AG04450 (cell line): ENCODE measurements at regions not wholly inside any gene's neighbourhood (a gene's known extent, or its start where the extent isn't known, plus 50 kb on each side); places are given as distances from the start of the nearest gene placed in this dataset.

Experiments
- CTCF ChIA-PET: fragments of 300-600, 350-600 bp; formaldehyde crosslinking; extraction: SDS; loops from one replicate; lab custom pipeline; 2022; ENCODE audit warnings: antibody characterized with exemption, inconsistent platforms; lab: Charles Lee
- POLR2A ChIA-PET: fragments of 350-600 bp; formaldehyde crosslinking; extraction: SDS; loops from one replicate; lab custom pipeline; 2021; ENCODE audit warnings: antibody characterized with exemption, inconsistent platforms; lab: Yijun Ruan, JAX
- DNase-seq: peaks from one replicate; pipeline ENCODE4 v3.0.0-alpha.2; 2011; ENCODE audit warnings: low read depth, low spot score
- H3K27ac ChIP-seq: one replicate; pipeline ENCODE4 v1.5.1; 2012; ENCODE audit warnings: low read depth, low read length, control low read depth
- H3K27me3 ChIP-seq: one replicate; pipeline ENCODE4 v1.6.0; 2012; ENCODE audit warnings: low read length; ENCODE audit not compliant: control insufficient read depth, insufficient read depth
- H3K4me3 ChIP-seq: 2 replicates; pipeline ENCODE4 v1.5.1; 2011; ENCODE audit warnings: mild to moderate bottlenecking, low read depth, low read length, control low read depth
- H3K9me3 ChIP-seq: 2 replicates; pipeline ENCODE4 v1.5.1; 2012; ENCODE audit warnings: low read length; ENCODE audit not compliant: control insufficient read depth, insufficient read depth
- CTCF ChIP-seq: IDR thresholded peaks from 2 replicates; pipeline ENCODE4 v1.5.1; 2011; ENCODE audit warnings: low read depth, low read length, control low read depth, inconsistent platforms

- ChIA-PET CTCF (interaction anchor here (0.6 kb wide), 1 partner anchor 252 kb away, joined by 5 read pairs; no protein-coding TSS in a partner anchor), POLR2A (no interaction called here)
- H3K9me3 ChIP-seq, result no peaks in the 10 kb centered on the region
- no peak overlapping the region for H3K27ac ChIP-seq
- no peak for DNase-seq
- no peak overlapping the region for H3K4me3 ChIP-seq
- no peak for TF ChIP-seq CTCF
- no peaks in the 10 kb centered on the region for H3K27me3 ChIP-seq
Observed at GRCh38 chr21:26653430-26653829, 80.3 kb upstream of the CYYR1 start.

- TF ChIP-seq CTCF, result no peak
- Histone ChIP-seq H3K27ac (no peak overlapping the region), H3K9me3 (no peaks in the 10 kb centered on the region), H3K27me3 (no peaks in the 10 kb centered on the region), H3K4me3 (no peak overlapping the region)
- CTCF ChIA-PET, result interaction anchor here (0.6 kb wide), 1 partner anchor 252 kb away, joined by 5 read pairs; no protein-coding TSS in a partner anchor
- POLR2A ChIA-PET, result no interaction called here
- no peak for DNase-seq
Observed at GRCh38 chr21:26652854-26653253, 79.8 kb upstream of the CYYR1 start.

GRCh38 chr21:26641062-26641461, 68.0 kb upstream of the CYYR1 start:
- Histone ChIP-seq H3K4me3 (no peak overlapping the region), H3K9me3 (no peaks in the 10 kb centered on the region), H3K27me3 (no peaks in the 10 kb centered on the region), H3K27ac (no peak overlapping the region)
- CTCF ChIA-PET, result no interaction called here
- POLR2A ChIA-PET, result no interaction called here
- no peak for TF ChIP-seq CTCF
- no peak for DNase-seq

- Histone ChIP-seq H3K27me3 (no peaks in the 10 kb centered on the region), H3K9me3 (no peaks in the 10 kb centered on the region), H3K4me3 (no peak overlapping the region), H3K27ac (no peak overlapping the region)
- no peak for DNase-seq
- CTCF ChIA-PET, result no interaction called here
- no peak for TF ChIP-seq CTCF
- POLR2A ChIA-PET, result no interaction called here
Observed at GRCh38 chr21:26637201-26637745, 64.2 kb upstream of the CYYR1 start.

GRCh38 chr21:26635681-26636080, 62.6 kb upstream of the CYYR1 start:
- CTCF ChIA-PET, result no interaction called here

More at GRCh38 chr21:26635681-26636080, 62.6 kb upstream of the CYYR1 start:
- no peak overlapping the region for H3K27ac ChIP-seq
- no peak for TF ChIP-seq CTCF
- DNase-seq, result no peak
- no peaks in the 10 kb centered on the region for H3K9me3 ChIP-seq
- POLR2A ChIA-PET, result no interaction called here
- no peaks in the 10 kb centered on the region for H3K27me3 ChIP-seq
- no peak overlapping the region for H3K4me3 ChIP-seq
